B cell (primary cell): ENCODE measurements at regions not wholly inside any gene's neighbourhood (a gene's known extent, or its start where the extent isn't known, plus 50 kb on each side); places are given as distances from the start of the nearest gene placed in this dataset.

Source experiments
- ATAC-seq: fragments of 200-7000 bp; cut with Tn5 transposase; one replicate; pipeline ENCODE4 v1.10.0; 2021; ENCODE audit warnings: low read depth, mild to moderate bottlenecking, moderate number of reproducible peaks, moderate library complexity
- CTCF ChIA-PET: fragments of 350-600 bp; sonication (Branson Sonifier 250); formaldehyde crosslinking; loops from one replicate; lab custom pipeline; 2021; ENCODE audit warnings: antibody characterized with exemption, inconsistent platforms; lab: Charles Lee
- POLR2A ChIA-PET: fragments of 350-600 bp; sonication (Branson Sonifier 250); formaldehyde crosslinking; loops from one replicate; lab custom pipeline; 2021; ENCODE audit warnings: antibody characterized with exemption; lab: Charles Lee
- DNase-seq: peaks from one replicate; pipeline ENCODE4 v3.0.0; 2013
- H2AFZ ChIP-seq: 2 replicates; pipeline ENCODE4 v1.6.1; 2012; ENCODE audit warnings: mild to moderate bottlenecking, low read depth, low read length; ENCODE audit not compliant: insufficient read depth, poor library complexity, severe bottlenecking
- H3K27ac ChIP-seq, 2 donors: 1 replicate in 1 of 2; 2 replicates in 1 of 2; pipeline ENCODE4 v1.5.1; 2012 to 2013; ENCODE audit warnings: low read length in 2 of 2, mild to moderate bottlenecking in 2 of 2, moderate library complexity in 1 of 2
- H3K27me3 ChIP-seq, 4 experiments: fragments of 200-600 bp in 1 of 4; sonication (generic) in 1 of 4; replicated peaks in 1 of 4; 1 replicate in 2 of 4; 2 replicates in 2 of 4; pipeline versions ENCODE4 v1.6.1 to v1.7.0; 2013 to 2016; ENCODE audit warnings: low read length in 3 of 4, mild to moderate bottlenecking in 2 of 4, mixed read lengths in 1 of 4, moderate library complexity in 1 of 4; ENCODE audit not compliant: insufficient read depth in 4 of 4, control insufficient read depth in 3 of 4; ENCODE audit errors: control extremely low read depth in 1 of 4
- H3K36me3 ChIP-seq, 2 experiments: replicated peaks in 1 of 2; 1 replicate in 1 of 2; 2 replicates in 1 of 2; pipeline versions ENCODE4 v1.6.1 to v1.7.1; 2013; ENCODE audit warnings: low read length in 1 of 2; ENCODE audit not compliant: insufficient read depth in 2 of 2, control insufficient read depth in 1 of 2; ENCODE audit errors: control extremely low read depth in 1 of 2, extremely low read depth in 1 of 2
- H3K4me1 ChIP-seq, 2 donors: fragments of 200-600 bp in 1 of 2; sonication (generic) in 1 of 2; 1 replicate in 1 of 2; 2 replicates in 1 of 2; pipeline versions ENCODE4 v1.5.1 to v1.6.1; 2013 to 2017; ENCODE audit warnings: low read length in 2 of 2; ENCODE audit not compliant: control insufficient read depth in 2 of 2, insufficient read depth in 2 of 2
- H3K4me2 ChIP-seq: replicated peaks from 2 replicates; pipeline ENCODE3; 2012; ENCODE audit warnings: mild to moderate bottlenecking, low read depth, low read length; ENCODE audit not compliant: poor library complexity, severe bottlenecking
- H3K4me3 ChIP-seq, 5 experiments: fragments of 200-600 bp in 1 of 5; sonication (generic) in 1 of 5; 1 replicate in 3 of 5; 2 replicates in 2 of 5; pipeline versions ENCODE4 v1.5.1 to v1.7.0; 2011 to 2016; ENCODE audit warnings: low read length in 4 of 5, mild to moderate bottlenecking in 4 of 5, low read depth in 2 of 5, control low read depth in 1 of 5, moderate library complexity in 1 of 5; ENCODE audit not compliant: insufficient read depth in 1 of 5; ENCODE audit errors: control extremely low read depth in 1 of 5, extremely low read depth in 1 of 5
- H3K79me2 ChIP-seq: fragments of 200-600 bp; sonication (generic); one replicate; pipeline ENCODE4 v1.6.0; 2016; ENCODE audit warnings: low read length; ENCODE audit not compliant: control insufficient read depth, insufficient read depth
- H3K9ac ChIP-seq: fragments of 200-600 bp; sonication (generic); 2 replicates; pipeline ENCODE4 v1.6.1; 2017; ENCODE audit warnings: mild to moderate bottlenecking, low read length, moderate library complexity
- H3K9me3 ChIP-seq, 3 donors: one replicate each; pipeline versions ENCODE4 v1.6.1 to v1.7.1; 2013; ENCODE audit warnings: low read length in 2 of 3; ENCODE audit not compliant: control insufficient read depth in 2 of 3, insufficient read depth in 1 of 3; ENCODE audit errors: control extremely low read depth in 1 of 3
- H4K20me1 ChIP-seq: 2 replicates; pipeline ENCODE4 v1.6.0; 2012; ENCODE audit warnings: mild to moderate bottlenecking, low read length; ENCODE audit not compliant: insufficient read depth, control insufficient read depth, poor library complexity, severe bottlenecking
- H3K27ac Mint-ChIP-seq: one replicate; pipeline ENCODE4 v1.8.0; 2021; ENCODE audit warnings: mixed read lengths
- H3K27me3 Mint-ChIP-seq: one replicate; pipeline ENCODE4 v1.8.0; 2021; ENCODE audit warnings: mixed read lengths
- H3K4me1 Mint-ChIP-seq: one replicate; pipeline ENCODE4 v1.8.0; 2021; ENCODE audit warnings: mixed read lengths
- H3K4me3 Mint-ChIP-seq: one replicate; pipeline ENCODE4 v1.8.0; 2021; ENCODE audit warnings: mixed read lengths
- H3K9me3 Mint-ChIP-seq: one replicate; pipeline ENCODE4 v1.8.0; 2022; ENCODE audit warnings: mixed read lengths; ENCODE audit not compliant: insufficient read depth
- EZH2 ChIP-seq: IDR thresholded peaks from 2 replicates; pipeline ENCODE4 v1.6.1; 2012; ENCODE audit warnings: borderline replicate concordance, low read depth, mild to moderate bottlenecking, moderate library complexity, low read length; ENCODE audit not compliant: insufficient read depth, poor library complexity, severe bottlenecking
- WGBS: methylation state at CpG from one replicate; pipeline ENCODE4 v1.1.5; 2013; ENCODE audit warnings: missing lambda C conversion rate; ENCODE audit not compliant: insufficient coverage; 5-methylcytosine and 5-hydroxymethylcytosine counted together
- intact Hi-C: fragments of 100-400 bp; cut with micrococcal nuclease; formaldehyde crosslinking; loops from one replicate; pipeline ENCODE4 v1.10.0; 2022
- TF ChIP-seq, protein P1 (sequence below): fragments of 200-600 bp; IDR thresholded peaks from one replicate; pipeline ENCODE4 v1.8.0; 2022; ENCODE audit warnings: antibody characterized with exemption, mild to moderate bottlenecking

DNA sequence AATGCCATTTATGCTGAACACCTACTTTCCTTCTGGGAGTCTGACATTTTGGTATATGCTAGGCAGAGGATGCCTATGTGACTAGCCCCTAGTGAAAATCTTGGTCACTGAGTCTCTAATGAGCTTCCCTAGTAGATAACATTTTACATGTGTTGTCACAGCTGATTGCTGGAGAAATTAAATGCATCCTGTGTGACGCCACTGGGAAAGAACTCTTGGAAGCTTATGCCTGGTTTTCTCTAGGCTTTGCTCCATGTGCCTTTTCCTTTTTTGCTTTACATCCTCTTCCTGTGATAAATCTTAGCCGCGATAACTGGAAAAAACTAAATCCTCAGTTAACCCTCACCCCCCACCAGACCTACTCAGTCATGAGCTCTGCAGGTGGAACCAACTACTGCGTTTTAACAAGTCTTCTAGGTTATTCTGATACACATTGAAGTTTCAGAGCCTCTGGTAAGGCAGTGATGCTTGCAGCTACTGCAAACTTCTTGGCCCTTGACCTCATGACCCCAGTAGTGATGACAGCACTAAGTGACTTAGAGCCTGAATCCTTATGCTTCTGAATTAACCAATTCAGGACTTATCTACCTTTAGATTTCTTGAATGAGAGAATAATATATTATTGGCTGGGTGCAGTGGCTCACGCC is 292.4 kb upstream of the SOX14 start:
- ChIA-PET CTCF (no interaction called here), POLR2A (no interaction called here)
- H3K9me3 ChIP-seq: peaks cover 0 to 3% (median 1%) of the 10 kb centered on the region in 3 donors
- Mint-ChIP-seq H3K9me3 (no peaks in the 10 kb centered on the region), H3K4me3 (no peak overlapping the region), H3K4me1 (no peaks in the 10 kb centered on the region), H3K27ac (no peak overlapping the region), H3K27me3 (no peaks in the 10 kb centered on the region)
- no peaks in the 10 kb centered on the region for H3K4me1 ChIP-seq
- no peaks in the 10 kb centered on the region for H3K27me3 ChIP-seq
- ATAC-seq (no peak), DNase-seq (no peak)
- H3K4me2 ChIP-seq: no peak overlapping the region
- H3K79me2 ChIP-seq: no peaks in the 10 kb centered on the region
- intact Hi-C loops: no loop called here
- H4K20me1 ChIP-seq: no peaks in the 10 kb centered on the region
- H3K36me3 ChIP-seq: no peaks in the 10 kb centered on the region
- no peak overlapping the region for H3K27ac ChIP-seq
- 62% methylated on average over 4 of the region's 5 CpGs for WGBS
- TF ChIP-seq, protein P1, sequence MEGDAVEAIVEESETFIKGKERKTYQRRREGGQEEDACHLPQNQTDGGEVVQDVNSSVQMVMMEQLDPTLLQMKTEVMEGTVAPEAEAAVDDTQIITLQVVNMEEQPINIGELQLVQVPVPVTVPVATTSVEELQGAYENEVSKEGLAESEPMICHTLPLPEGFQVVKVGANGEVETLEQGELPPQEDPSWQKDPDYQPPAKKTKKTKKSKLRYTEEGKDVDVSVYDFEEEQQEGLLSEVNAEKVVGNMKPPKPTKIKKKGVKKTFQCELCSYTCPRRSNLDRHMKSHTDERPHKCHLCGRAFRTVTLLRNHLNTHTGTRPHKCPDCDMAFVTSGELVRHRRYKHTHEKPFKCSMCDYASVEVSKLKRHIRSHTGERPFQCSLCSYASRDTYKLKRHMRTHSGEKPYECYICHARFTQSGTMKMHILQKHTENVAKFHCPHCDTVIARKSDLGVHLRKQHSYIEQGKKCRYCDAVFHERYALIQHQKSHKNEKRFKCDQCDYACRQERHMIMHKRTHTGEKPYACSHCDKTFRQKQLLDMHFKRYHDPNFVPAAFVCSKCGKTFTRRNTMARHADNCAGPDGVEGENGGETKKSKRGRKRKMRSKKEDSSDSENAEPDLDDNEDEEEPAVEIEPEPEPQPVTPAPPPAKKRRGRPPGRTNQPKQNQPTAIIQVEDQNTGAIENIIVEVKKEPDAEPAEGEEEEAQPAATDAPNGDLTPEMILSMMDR: no peak
- no peak for TF ChIP-seq EZH2
- H2AFZ ChIP-seq: no peak overlapping the region
- no peak overlapping the region for H3K9ac ChIP-seq
- H3K4me3 ChIP-seq: no peak overlapping the region

DNA sequence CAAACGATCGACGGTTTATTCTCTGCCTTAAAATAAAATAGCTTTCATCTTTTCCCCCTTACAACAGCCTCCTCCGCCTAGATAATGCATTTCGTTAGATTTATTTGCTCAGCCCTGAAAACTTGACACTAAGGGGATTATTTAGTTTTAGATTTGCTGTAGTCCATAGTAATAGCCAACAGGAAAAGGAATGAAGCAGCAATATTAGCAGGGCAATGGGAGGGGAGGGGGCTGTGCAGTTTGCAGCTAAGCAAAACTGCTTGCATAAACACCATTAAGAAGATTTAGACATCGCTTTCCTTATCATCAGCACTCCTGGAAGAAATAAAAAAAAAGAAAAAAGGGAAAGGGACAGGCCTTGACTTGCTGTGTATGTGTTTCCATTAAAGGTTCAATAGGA is 286.5 kb upstream of the SOX14 start:
- H3K4me1 Mint-ChIP-seq: no peaks in the 10 kb centered on the region
- ATAC-seq (no peak), DNase-seq (no peak)
- TF ChIP-seq, protein P1: no peak
- TF ChIP-seq EZH2: no peak
- Histone ChIP-seq H3K27me3 (no peaks in the 10 kb centered on the region), H3K9ac (no peak overlapping the region), H3K9me3 (no peaks in the 10 kb centered on the region), H3K36me3 (no peaks in the 10 kb centered on the region), H3K27ac (no peak overlapping the region), H3K4me3 (no peak overlapping the region), H3K4me1 (no peaks in the 10 kb centered on the region), H2AFZ (no peak overlapping the region), H3K79me2 (no peaks in the 10 kb centered on the region), H4K20me1 (no peaks in the 10 kb centered on the region), H3K4me2 (no peak overlapping the region)
- no peak overlapping the region for H3K4me3 Mint-ChIP-seq
- POLR2A ChIA-PET: no interaction called here
- no peak overlapping the region for H3K27ac Mint-ChIP-seq
- WGBS: no CpG with 5 or more reads among the region's 6 CpGs
- H3K9me3 Mint-ChIP-seq: peaks cover 5% of the 10 kb centered on the region
- no peaks in the 10 kb centered on the region for H3K27me3 Mint-ChIP-seq
- CTCF ChIA-PET: no interaction called here
- intact Hi-C loops: no loop called here
